PC-3 (cell line): ENCODE measurements at regions not wholly inside any gene's neighbourhood (a gene's known extent, or its start where the extent isn't known, plus 50 kb on each side); places are given as distances from the start of the nearest gene placed in this dataset.

Experiments
- ATAC-seq: fragments of 200-7000 bp; cut with Tn5 transposase; 2 replicates; pipeline ENCODE4 v1.9.1; 2020; ENCODE audit warnings: mild to moderate bottlenecking, moderate library complexity
- BruUV-seq: library from RNA; stranded (reverse); fragments of 400-500 nt; replicated peaks from 2 replicates; lab custom pipeline; 2021; lab: Mats Ljungman, UMichigan
- CTCF ChIA-PET: fragments of 300-600 bp; sonication (Branson Sonifier 250); formaldehyde crosslinking; loops from one replicate; lab custom pipeline; 2022; ENCODE audit warnings: antibody characterized with exemption; lab: Charles Lee
- POLR2A ChIA-PET: fragments of 300-600 bp; sonication (Branson Sonifier 250); formaldehyde crosslinking; loops from one replicate; lab custom pipeline; 2022; ENCODE audit warnings: antibody characterized with exemption; ENCODE audit not compliant: unreplicated experiment; lab: Charles Lee
- DNase-seq: peaks from one replicate; pipeline ENCODE4 v3.0.0-alpha.2; 2015
- H2AFZ ChIP-seq: fragments of 300-600 bp; sonication (generic); 2 replicates; pipeline ENCODE4 v1.6.0; 2016; ENCODE audit warnings: antibody characterized with exemption, low read length
- H3F3A ChIP-seq: fragments of 300-600 bp; sonication (generic); one replicate; pipeline ENCODE4 v1.6.0; 2017; ENCODE audit warnings: antibody characterized with exemption, low read length, control low read depth, mild to moderate bottlenecking; ENCODE audit not compliant: unreplicated experiment
- H3K27ac ChIP-seq: fragments of 300-600 bp; sonication (generic); 2 replicates; pipeline ENCODE4 v1.5.1; 2016; ENCODE audit warnings: mild to moderate bottlenecking, low read length
- H3K27me3 ChIP-seq: fragments of 300-600 bp; sonication (generic); 2 replicates; pipeline ENCODE4 v1.6.1; 2016; ENCODE audit warnings: low read length, mixed read lengths
- H3K36me3 ChIP-seq: fragments of 300-600 bp; sonication (generic); 2 replicates; pipeline ENCODE4 v1.6.1; 2016; ENCODE audit warnings: low read depth, mixed run types, low read length, mixed read lengths
- H3K4me1 ChIP-seq: fragments of 300-600 bp; sonication (generic); 2 replicates; pipeline ENCODE4 v1.5.1; 2016; ENCODE audit warnings: low read length; ENCODE audit not compliant: insufficient read depth
- H3K4me2 ChIP-seq: fragments of 300-600 bp; sonication (generic); 2 replicates; pipeline ENCODE4 v1.6.0; 2016; ENCODE audit warnings: low read length
- H3K4me3 ChIP-seq: fragments of 300-600 bp; sonication (generic); 2 replicates; pipeline ENCODE4 v1.5.1; 2016; ENCODE audit warnings: mild to moderate bottlenecking, low read length, mixed read lengths
- H3K79me2 ChIP-seq: fragments of 300-600 bp; sonication (generic); 2 replicates; pipeline ENCODE4 v1.6.1; 2017; ENCODE audit warnings: low read length, mixed read lengths
- H3K9ac ChIP-seq: fragments of 300-600 bp; sonication (generic); 2 replicates; pipeline ENCODE4 v1.6.0; 2016; ENCODE audit warnings: mild to moderate bottlenecking, low read length
- H3K9me2 ChIP-seq: fragments of 300-600 bp; sonication (generic); replicated peaks from 2 replicates; pipeline ENCODE4 v1.6.1; 2016; ENCODE audit warnings: mixed run types, low read length, mixed read lengths
- H3K9me3 ChIP-seq: fragments of 300-600 bp; sonication (generic); 2 replicates; pipeline ENCODE4 v1.6.1; 2016; ENCODE audit warnings: low read length, mixed read lengths
- H4K20me1 ChIP-seq: fragments of 300-600 bp; sonication (generic); 2 replicates; pipeline ENCODE4 v1.6.1; 2016; ENCODE audit warnings: low read length, mixed read lengths
- CTCF ChIP-seq: fragments of 300-600 bp; sonication (generic); conservative IDR thresholded peaks from 2 replicates; pipeline ENCODE4 v1.5.1; 2017; ENCODE audit warnings: antibody characterized with exemption, low read depth, mild to moderate bottlenecking, low read length
- EZH2 ChIP-seq: fragments of 300-600 bp; sonication (generic); IDR thresholded peaks from one replicate; pipeline ENCODE4 v1.6.1; 2017; ENCODE audit warnings: antibody characterized with exemption, mild to moderate bottlenecking, low read length; ENCODE audit not compliant: unreplicated experiment
- EZH2phosphoT487 ChIP-seq: fragments of 300-600 bp; sonication (generic); IDR thresholded peaks from 2 replicates; pipeline ENCODE4 v1.6.1; 2018; ENCODE audit warnings: mild to moderate bottlenecking, antibody characterized with exemption, low read length, borderline replicate concordance
- intact Hi-C: fragments of 100-400 bp; cut with micrococcal nuclease; formaldehyde crosslinking; loops from 2 replicates; pipeline ENCODE4 v1.9.0; 2023

GRCh38 chr2:53183581-53183980 is 584.0 kb upstream of the CHAC2 start:
- no peaks in the 10 kb centered on the region for H3F3A ChIP-seq
- no peaks in the 10 kb centered on the region for H3K36me3 ChIP-seq
- ChIA-PET POLR2A (no interaction called here), CTCF (no interaction called here)
- H3K4me1 ChIP-seq = no peaks in the 10 kb centered on the region
- no peaks in the 10 kb centered on the region for H3K9me2 ChIP-seq
- H3K79me2 ChIP-seq = no peaks in the 10 kb centered on the region
- intact Hi-C loops = no loop called here
- H3K27ac ChIP-seq = no peak overlapping the region
- TF ChIP-seq EZH2 = no peak
- no peak for TF ChIP-seq EZH2phosphoT487
- TF ChIP-seq CTCF = no peak
- H3K4me3 ChIP-seq = no peak overlapping the region
- H3K9ac ChIP-seq = no peak overlapping the region
- no peak overlapping the region for H2AFZ ChIP-seq
- DNase-seq (no peak), ATAC-seq (no peak)
- no peaks in the 10 kb centered on the region for H3K9me3 ChIP-seq
- H3K27me3 ChIP-seq = no peaks in the 10 kb centered on the region
- H4K20me1 ChIP-seq = no peaks in the 10 kb centered on the region
- no peak overlapping the region for H3K4me2 ChIP-seq
- no TSS peak for BruUV-seq

- no peak for ATAC-seq
- Histone ChIP-seq H3K9ac (no peak overlapping the region), H4K20me1 (no peaks in the 10 kb centered on the region), H3K9me3 (no peaks in the 10 kb centered on the region), H3K4me3 (no peak overlapping the region), H3K27ac (no peak overlapping the region), H3F3A (no peaks in the 10 kb centered on the region), H3K27me3 (no peaks in the 10 kb centered on the region), H3K4me1 (no peaks in the 10 kb centered on the region), H2AFZ (no peak overlapping the region), H3K79me2 (no peaks in the 10 kb centered on the region), H3K9me2 (no peaks in the 10 kb centered on the region), H3K36me3 (no peaks in the 10 kb centered on the region), H3K4me2 (no peak overlapping the region)
- ChIA-PET CTCF (no interaction called here), POLR2A (no interaction called here)
- BruUV-seq = no TSS peak
- intact Hi-C loops = no loop called here
- TF ChIP-seq CTCF = no peak
- TF ChIP-seq EZH2phosphoT487 = no peak
- DNase-seq = no peak
These were observed 585.0 kb upstream of the CHAC2 start for GRCh38 chr2:53182601-53183000.

DNA sequence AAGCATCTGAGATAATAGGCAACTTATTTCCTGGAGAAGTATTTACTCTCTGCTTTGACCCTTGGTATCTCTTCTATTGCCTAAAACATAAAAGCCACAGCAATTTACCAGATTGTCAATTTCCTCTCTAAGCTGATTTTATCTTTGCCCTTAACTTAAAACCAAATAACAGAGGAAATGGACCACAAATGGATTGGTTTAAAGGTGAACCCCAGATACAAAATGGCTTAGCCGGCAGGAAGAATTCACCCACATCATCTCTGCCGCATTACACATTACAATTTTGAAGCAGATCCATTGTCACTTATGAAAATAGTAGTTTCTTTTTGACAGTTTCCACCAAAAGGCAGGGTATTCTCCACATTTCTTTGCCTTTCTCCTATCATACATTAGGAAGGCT is 585.8 kb upstream of the CHAC2 start:
- Histone ChIP-seq H3F3A (no peaks in the 10 kb centered on the region), H3K9ac (no peak overlapping the region), H3K4me3 (no peak overlapping the region), H3K36me3 (no peaks in the 10 kb centered on the region), H3K9me2 (no peaks in the 10 kb centered on the region), H3K9me3 (no peaks in the 10 kb centered on the region), H4K20me1 (no peaks in the 10 kb centered on the region), H3K4me2 (no peak overlapping the region), H3K4me1 (no peaks in the 10 kb centered on the region), H2AFZ (no peak overlapping the region), H3K27me3 (no peaks in the 10 kb centered on the region), H3K27ac (no peak overlapping the region), H3K79me2 (no peaks in the 10 kb centered on the region)
- DNase-seq = no peak
- BruUV-seq = no TSS peak
- ChIA-PET POLR2A (no interaction called here), CTCF (no interaction called here)
- no peak for ATAC-seq
- intact Hi-C loops = no loop called here
- TF ChIP-seq EZH2phosphoT487 (no peak), CTCF (no peak), EZH2 (no peak)
